Testis (tissue), 2 donors: ENCODE measurements at regions not wholly inside any gene's neighbourhood (a gene's known extent, or its start where the extent isn't known, plus 50 kb on each side); places are given as distances from the start of the nearest gene placed in this dataset.

Experiments used
- DNase-seq: peaks from one replicate; pipeline ENCODE4 v3.0.0-alpha.2; 2019
- H3K27ac ChIP-seq, 2 donors: fragments of 200-600 bp; sonication (generic); one replicate each; pipeline ENCODE4 v1.5.1; 2019
- H3K27me3 ChIP-seq: fragments of 200-600 bp; sonication (generic); one replicate; pipeline ENCODE4 v1.5.1; 2019
- H3K36me3 ChIP-seq: fragments of 200-600 bp; sonication (generic); one replicate; pipeline ENCODE4 v1.5.1; 2017; ENCODE audit warnings: low read depth; ENCODE audit errors: missing control alignments
- H3K4me1 ChIP-seq: fragments of 200-600 bp; sonication (generic); one replicate; pipeline ENCODE4 v1.5.1; 2019
- H3K4me3 ChIP-seq, 2 donors: fragments of 200-600 bp; sonication (generic); one replicate each; pipeline ENCODE4 v1.5.1; 2017 to 2019
- H3K9me3 ChIP-seq: fragments of 200-600 bp; sonication (generic); one replicate; pipeline ENCODE4 v1.5.1; 2017
- POLR2A ChIP-seq: fragments of 450-650 bp; IDR thresholded peaks from one replicate; pipeline ENCODE4 v1.6.1; 2017; ENCODE audit warnings: antibody characterized with exemption, mild to moderate bottlenecking, moderate library complexity
- WGBS, 2 donors: methylation state at CpG; one replicate each; pipeline ENCODE4 v1.1.5; 2018; 5-methylcytosine and 5-hydroxymethylcytosine counted together
- intact Hi-C: fragments of 100-400 bp; cut with DNase I; formaldehyde crosslinking; loops from one replicate; pipeline ENCODE4 v1.15.1; 2023; ENCODE audit warnings: low total_unique reads
- TF ChIP-seq, protein P1 (sequence below), 3 experiments: fragments of 450-650 bp in 2 of 3; fragments of 200-600 bp in 1 of 3; sonication (generic) in 1 of 3; IDR thresholded peaks; one replicate each; pipeline ENCODE4 v1.5.1; 2016 to 2019; ENCODE audit warnings: antibody characterized with exemption in 3 of 3, mild to moderate bottlenecking in 2 of 3, moderate library complexity in 1 of 3

DNA sequence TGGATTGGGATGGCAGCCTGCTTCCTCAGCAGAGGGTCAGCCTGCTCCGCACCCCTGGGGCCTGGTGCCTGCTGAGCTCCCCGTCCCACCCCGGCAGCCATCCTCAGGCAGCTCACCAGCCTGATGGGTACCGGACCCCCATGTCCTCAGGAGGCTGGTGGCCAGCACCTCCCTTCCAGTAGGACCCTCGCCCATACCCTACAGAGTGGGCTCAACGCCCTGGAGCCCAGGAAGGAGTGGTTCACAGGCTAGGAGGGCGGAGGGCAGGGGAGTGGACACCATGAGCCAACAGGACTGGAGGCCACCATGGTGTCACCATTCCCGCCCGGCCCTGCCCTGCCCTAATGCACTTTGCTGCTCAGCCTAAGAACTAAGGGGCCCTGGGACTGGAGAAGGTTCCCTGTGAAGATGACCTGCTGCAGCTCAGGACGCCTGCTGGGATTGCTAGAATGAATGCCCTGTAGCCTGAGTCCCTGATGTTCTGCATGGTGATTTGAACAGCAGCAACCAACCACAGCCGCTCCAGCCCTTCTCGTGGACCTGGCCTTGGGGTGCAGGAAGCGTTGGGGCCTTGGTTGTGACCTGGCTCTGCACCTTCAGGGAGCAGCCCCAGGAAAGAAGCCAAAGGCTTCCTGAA lies 1080.8 kb downstream of the BRD1 start:
- WGBS, 2 donors = 90 to 94% methylated on average over 4 to 13 of the region's 13 CpGs

DNA sequence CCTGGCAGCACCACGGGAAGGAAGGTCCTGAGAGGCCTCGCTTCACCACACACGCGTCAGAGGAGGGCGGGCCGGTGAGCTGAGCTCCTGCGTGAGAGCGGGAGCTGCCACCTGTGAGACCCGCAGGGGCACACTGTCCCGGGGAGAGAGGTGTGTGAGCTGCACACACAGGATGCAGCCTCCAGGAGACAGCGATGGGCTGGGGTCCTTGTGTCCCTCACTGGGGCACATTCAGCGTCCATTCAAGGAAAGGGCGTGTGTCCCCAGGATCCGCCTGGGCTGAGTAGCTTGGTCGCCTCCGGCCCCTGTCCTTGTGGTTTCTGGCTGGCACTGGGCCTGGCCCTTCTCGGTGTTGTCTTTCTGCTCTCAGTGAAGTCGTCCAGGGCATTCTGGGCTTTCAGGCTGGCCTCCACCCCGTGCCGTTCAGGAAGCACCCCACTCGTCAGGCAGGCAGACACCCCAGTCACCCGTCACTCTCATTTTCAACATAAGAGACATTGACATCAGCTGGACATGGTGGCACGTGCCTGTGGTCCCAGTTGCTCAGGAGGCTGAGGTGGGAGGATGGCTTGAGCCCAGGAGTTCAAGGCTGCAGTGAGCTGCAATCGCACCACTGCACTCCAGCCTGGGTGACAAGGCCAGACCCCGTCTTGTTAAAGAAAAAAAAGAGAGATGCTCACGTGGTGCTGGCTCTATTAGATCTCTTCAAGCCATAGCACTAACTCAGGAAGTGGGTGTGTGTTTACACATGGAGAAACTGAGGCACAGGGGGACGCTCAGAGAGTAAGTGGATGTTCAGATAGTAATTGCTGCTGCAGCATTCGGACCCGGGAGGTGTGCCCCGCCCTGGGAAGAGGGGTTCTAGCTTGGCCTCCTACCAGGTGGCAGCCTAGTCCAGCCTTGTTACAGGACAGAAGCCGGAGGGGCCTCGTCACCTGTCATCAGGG lies 1081.6 kb downstream of the BRD1 start:
- H3K36me3 ChIP-seq = no peaks in the 10 kb centered on the region
- no peak overlapping the region for H3K27ac ChIP-seq
- WGBS, 2 donors = 75 to 85% methylated on average over 18 to 32 of the region's 32 CpGs
- peak; percentile 9 for DNase-seq
- H3K4me3 ChIP-seq = no peak overlapping the region
- H3K27me3 ChIP-seq = no peaks in the 10 kb centered on the region
- no peaks in the 10 kb centered on the region for H3K9me3 ChIP-seq
- no peaks in the 10 kb centered on the region for H3K4me1 ChIP-seq
- TF ChIP-seq, protein P1, sequence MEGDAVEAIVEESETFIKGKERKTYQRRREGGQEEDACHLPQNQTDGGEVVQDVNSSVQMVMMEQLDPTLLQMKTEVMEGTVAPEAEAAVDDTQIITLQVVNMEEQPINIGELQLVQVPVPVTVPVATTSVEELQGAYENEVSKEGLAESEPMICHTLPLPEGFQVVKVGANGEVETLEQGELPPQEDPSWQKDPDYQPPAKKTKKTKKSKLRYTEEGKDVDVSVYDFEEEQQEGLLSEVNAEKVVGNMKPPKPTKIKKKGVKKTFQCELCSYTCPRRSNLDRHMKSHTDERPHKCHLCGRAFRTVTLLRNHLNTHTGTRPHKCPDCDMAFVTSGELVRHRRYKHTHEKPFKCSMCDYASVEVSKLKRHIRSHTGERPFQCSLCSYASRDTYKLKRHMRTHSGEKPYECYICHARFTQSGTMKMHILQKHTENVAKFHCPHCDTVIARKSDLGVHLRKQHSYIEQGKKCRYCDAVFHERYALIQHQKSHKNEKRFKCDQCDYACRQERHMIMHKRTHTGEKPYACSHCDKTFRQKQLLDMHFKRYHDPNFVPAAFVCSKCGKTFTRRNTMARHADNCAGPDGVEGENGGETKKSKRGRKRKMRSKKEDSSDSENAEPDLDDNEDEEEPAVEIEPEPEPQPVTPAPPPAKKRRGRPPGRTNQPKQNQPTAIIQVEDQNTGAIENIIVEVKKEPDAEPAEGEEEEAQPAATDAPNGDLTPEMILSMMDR (IDR thresholded peaks at IDR 0.05) = no peak
- TF ChIP-seq POLR2A = no peak
- intact Hi-C loops = no loop called here

More for the DNA sequence above, 1080.8 kb downstream of the BRD1 start:
- Histone ChIP-seq H3K27me3 (no peaks in the 10 kb centered on the region), H3K4me3 (no peak overlapping the region), H3K27ac (no peak overlapping the region), H3K4me1 (no peaks in the 10 kb centered on the region), H3K36me3 (no peaks in the 10 kb centered on the region), H3K9me3 (no peaks in the 10 kb centered on the region)
- TF ChIP-seq, protein P1 (IDR thresholded peaks at IDR 0.05) = no peak
- TF ChIP-seq POLR2A = no peak
- intact Hi-C loops = no loop called here
- peak; percentile 5 for DNase-seq

DNA sequence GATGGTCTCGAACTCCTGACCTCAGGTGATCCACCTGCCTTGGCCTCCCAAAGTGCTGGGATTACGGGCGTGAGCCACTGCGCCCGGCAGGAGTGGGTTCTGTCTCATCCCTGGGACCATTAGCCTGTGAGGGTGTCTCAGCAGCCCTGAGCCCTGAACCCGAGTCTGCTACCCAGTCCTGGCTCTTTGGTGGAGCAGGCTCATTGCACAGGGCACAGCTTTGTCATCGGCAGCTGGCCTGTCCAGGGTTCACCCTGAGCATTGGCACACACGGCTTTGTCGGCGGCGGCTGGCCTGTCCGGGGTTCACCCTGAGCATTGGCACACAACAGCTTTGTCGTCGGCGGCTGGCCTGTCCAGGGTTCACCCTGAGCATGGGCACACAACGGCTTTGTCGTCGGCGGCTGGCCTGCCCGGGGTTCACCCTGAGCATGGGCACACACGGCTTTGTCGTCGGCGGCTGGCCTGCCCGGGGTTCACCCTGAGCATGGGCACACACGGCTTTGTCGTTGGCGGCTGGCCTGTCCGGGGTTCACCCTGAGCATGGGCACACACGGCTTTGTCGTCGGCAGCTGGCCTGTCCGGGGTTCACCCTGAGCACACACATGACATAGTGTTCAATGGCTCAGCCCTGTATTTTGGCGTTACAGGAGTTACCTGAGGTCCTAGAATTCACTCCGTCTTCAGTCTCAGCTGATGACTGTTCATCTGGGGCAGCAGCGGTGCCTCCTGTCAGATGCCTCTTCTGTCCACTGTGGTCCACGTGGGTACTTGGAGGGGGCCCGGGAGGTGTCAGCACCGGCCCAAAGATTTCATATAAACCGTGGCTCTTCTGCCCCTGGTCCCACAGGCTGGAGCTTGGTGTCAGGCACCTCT lies 1082.5 kb downstream of the BRD1 start:
- intact Hi-C loops = no loop called here
- TF ChIP-seq, protein P1 (IDR thresholded peaks at IDR 0.05) = no peak
- no peaks in the 10 kb centered on the region for H3K27me3 ChIP-seq
- no peak overlapping the region for H3K27ac ChIP-seq
- H3K4me3 ChIP-seq = no peak overlapping the region
- DNase-seq = peak; percentile 6
- H3K4me1 ChIP-seq = no peaks in the 10 kb centered on the region
- H3K36me3 ChIP-seq = no peaks in the 10 kb centered on the region
- 85 to 91% methylated on average over 27 to 31 of the region's 40 CpGs for WGBS, 2 donors
- H3K9me3 ChIP-seq = no peaks in the 10 kb centered on the region

DNA sequence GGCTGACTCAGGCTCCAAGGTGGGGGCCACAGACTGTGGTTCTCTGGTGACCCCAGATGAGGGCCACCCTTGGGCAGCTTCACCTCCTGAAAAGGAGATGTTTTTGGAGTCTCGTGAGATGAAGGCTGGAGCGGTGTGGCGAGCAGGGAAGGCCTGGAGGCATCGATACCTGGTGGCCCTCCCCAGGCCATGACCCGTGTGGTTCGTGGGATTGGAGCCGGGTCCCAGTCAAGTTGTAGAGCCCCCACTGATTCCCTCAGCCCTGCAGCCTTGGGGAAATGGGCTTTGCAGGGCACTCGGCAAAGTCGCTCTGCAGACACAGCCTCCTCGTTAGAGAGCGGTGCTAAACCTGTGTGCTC lies 1083.4 kb downstream of the BRD1 start:
- no peaks in the 10 kb centered on the region for H3K36me3 ChIP-seq
- WGBS, 2 donors = 94 to 100% methylated on average over 7 to 11 of the region's 11 CpGs
- TF ChIP-seq, protein P1 (IDR thresholded peaks at IDR 0.05) = no peak
- TF ChIP-seq POLR2A = no peak
- DNase-seq = peak; percentile 11
- no peak overlapping the region for H3K27ac ChIP-seq
- H3K4me3 ChIP-seq = no peak overlapping the region
- intact Hi-C loops = no loop called here
- H3K4me1 ChIP-seq = no peaks in the 10 kb centered on the region
- H3K27me3 ChIP-seq = no peaks in the 10 kb centered on the region
- H3K9me3 ChIP-seq = no peaks in the 10 kb centered on the region
